GM19452 (cell line): ENCODE measurements at regions not wholly inside any gene's neighbourhood (a gene's known extent, or its start where the extent isn't known, plus 50 kb on each side); places are given as distances from the start of the nearest gene placed in this dataset.

Experiments
- ATAC-seq: cut with Tn5 transposase; IDR thresholded peaks from one replicate; pipeline ENCODE4 v1.9.1; 2021; ENCODE audit not compliant: unreplicated experiment

DNA sequence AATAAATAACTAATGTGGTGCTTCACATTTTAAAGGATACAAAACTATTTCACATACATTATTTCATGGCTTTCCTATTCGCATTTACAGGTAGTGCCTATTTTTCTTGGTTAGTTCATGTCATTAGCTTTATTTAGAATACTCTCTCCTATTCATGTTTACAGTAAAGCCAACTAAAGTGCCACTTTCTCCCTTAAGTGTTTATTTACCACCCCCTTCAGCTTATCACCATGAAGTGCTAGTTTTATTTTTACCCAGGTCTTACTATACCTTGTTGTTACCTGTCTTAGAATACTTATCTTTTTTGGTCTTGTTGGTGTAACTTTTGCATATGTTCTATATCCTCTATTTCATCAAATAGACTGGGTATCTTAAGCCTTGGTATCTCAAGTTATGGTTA is 715.2 kb upstream of the TENM4 start:
- ATAC-seq = no peak

DNA sequence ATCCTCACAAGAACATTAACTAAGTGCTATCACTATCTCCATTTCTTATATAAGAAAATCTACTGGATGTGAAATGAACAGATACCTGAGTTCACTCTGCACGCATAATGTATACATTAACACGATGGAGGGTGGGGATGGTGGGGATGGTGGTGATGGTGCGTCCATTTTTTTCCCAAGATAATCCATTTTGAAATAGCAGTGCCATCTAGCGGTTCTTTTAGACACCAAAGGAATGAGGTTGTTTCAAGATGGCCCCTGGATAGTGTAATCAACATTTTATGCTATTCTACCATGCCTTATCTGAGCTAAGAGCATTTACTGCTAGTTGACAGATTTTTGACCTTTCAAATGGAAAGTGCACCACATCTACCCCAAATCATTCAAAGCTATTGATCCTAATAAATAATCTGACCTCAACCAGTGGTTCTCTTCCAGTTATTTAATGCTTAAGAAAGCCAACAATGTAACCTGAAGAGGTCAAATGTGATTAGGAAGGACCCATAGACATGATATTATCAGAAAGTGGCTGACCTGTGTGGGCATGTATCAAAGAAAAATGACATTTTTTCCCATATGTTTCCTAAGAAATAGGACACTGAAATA is 714.7 kb upstream of the TENM4 start:
- ATAC-seq = no peak

DNA sequence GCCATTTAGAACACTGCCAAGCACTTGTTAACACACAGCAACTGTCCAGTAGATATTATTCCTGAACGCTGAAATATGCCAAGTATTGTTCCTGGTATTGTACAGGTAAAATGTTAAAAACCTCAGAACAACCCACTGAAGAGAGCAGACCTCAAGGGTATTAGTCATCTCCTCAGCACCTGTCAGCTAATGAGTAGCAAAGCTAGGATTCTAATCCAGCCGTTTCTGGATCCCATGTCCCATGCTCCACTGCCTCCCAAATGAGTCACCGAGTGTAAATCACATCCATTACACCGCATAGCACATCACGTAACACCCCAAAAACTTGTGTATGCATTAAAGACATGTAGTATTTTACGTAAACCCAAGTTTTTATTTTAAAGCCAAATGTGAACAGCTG is 705.4 kb upstream of the TENM4 start:
- ATAC-seq = no peak

DNA sequence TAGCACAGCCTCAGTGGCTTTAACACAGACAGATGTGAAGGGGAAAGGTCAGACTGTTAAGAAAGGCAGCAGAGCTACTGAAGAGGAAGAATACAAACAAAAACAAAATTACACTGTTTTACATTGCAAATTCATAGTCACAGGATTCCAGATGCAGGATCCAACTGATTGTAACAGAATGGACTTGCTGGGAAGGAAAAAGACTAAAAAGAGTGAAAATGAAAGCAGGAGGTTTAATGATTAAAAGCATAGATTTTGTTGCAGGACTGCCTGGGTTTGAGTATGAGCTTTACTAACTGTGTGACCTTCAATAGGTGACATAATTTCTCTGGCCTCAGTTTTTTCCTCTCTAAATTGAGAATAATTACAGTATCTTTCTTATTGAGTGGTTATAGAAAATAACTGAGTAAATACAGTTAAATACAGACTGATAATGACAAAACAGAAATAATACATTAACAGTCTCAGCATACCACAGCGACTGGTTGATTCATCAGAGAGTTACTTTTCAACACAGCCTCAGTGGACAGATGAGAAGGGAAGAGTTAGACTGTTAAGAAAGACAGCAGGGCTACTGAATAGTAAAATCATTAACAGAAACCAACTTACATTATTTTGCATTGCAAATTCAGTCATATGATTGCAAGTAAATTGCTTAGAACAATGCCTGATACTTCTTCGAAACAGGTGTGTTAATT is 704.2 kb upstream of the TENM4 start:
- ATAC-seq = peak; percentile 58

DNA sequence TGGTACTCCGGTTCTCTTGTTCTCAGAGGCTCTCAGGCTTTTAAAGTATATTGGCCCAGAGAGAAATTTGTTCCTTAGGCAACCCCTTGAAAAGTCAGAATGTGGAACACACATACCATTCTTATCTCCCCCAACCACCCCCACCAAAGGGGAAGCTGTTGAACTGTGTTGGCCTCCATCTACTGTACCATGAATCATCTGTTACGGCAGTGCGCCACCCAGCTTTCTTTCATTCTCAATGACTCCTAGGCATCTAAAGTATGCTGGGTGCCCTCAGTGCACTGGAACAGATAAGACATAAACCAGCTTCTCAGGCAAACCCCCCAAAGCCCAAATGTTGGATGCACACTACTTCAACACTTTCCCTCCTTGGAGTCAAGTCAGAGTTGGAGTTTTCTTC is 696.2 kb upstream of the TENM4 start:
- ATAC-seq = no peak

DNA sequence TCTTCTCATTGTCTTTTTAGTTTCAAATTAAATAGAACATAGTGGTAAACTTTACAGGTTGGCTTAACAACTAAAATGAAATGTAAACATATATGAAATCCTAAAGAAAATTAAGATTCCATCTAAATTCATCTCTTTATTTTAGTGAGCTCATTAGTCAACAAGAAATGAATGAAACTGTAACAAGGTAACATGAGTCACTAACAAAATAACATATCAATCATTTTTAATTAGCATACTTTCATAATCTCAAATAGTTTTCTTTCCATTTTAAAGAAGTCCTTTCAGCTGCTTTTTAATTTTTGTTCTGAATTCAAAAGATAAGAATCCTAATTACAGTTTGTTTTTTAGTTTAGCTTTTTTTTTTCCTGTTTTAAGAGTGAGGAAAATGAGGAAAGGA is 688.6 kb upstream of the TENM4 start:
- no peak for ATAC-seq

DNA sequence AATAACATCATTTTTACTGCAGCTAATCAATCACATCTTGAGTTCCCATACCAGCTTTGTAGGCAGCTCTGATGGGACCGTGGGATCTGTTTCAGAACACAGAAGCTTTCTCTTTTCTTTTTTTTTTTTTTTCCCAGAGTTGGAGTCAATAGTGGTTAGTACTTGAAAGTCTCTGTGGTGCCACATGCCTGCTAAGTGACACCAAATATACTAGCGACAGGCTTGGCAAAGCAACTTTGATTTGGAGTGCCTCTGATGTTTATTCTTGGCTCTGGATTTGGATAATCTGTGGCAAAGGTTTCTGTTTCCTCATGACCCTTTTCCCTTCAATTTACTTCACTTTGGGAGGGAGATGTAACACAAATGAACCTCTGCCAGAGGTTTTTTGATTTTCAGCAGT is 681.4 kb upstream of the TENM4 start:
- ATAC-seq = no peak

DNA sequence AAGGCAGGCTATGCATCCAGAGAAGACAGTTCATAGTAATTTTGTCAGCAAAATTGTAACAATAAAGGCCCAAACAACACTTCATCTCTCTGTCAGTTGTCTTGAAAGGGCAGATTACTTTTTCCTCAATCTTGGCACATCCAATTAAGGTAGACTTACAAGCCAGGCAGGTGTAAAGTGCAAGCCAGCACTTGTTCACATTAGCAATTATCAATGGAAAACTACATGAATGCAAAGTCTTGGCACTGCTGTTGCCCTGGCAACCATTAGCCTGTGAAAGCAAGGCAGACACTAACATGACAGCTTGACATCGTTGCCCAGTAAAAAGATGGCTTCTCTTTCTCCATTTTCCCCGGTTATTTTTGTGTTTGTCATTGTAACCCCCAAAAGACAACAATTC is 677.2 kb upstream of the TENM4 start:
- no peak for ATAC-seq

DNA sequence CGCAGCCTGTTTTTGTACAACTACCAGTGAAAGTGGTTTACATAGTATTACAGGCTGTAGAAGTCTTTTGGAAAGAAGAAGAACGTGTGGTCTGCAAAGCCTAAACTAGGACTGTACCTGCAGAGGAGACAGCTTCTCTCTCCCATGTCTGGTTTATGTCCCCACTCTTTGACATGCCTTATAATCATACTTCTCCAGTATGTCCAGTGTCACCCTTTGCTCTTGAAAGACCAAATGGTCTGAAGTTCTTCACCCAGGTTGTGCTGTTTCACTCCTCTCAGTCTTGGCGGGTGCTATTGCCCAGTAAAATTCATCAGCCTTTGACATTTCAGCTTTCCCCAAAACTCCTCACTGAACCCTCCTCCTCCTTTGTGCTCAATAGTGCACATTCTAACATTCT is 676.0 kb upstream of the TENM4 start:
- ATAC-seq = no peak

DNA sequence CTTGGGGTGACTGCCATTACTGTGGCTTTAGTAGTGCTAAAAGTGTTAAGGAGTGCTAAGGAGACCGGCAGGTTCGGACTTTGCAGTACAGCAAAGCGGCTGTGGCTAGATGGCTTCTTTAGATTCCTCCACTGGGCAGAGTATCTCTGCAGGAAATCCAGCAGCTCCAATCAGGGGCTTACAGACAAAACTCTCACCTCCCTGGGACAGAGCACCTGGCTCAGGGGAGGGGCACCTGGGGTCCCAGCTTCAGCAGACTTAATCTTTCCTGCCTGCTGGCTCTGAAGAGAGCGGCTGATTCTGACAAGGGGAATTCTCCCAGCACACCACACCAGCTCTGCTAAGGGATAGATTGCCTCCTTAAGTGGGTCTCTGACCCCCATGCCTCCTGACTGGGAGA is 668.8 kb upstream of the TENM4 start:
- no peak for ATAC-seq

DNA sequence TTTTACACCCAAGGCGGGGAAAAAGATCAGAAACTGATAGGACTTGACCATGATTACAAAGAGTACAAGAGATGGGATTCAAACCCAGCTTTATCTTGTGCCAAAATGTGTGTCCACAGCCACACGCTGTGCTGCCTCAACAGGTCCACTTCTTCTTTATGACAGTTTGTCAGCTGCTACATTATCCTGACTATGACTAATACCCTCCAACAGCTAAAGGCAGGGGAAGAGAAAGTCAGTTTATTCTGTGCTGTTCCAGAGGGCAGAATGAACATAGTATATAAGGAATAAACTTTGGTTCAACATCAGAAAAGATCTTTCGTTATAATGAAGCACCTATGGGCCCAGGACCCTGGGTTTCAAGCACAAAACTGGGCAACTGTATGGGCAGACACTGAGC is 668.2 kb upstream of the TENM4 start:
- no peak for ATAC-seq

DNA sequence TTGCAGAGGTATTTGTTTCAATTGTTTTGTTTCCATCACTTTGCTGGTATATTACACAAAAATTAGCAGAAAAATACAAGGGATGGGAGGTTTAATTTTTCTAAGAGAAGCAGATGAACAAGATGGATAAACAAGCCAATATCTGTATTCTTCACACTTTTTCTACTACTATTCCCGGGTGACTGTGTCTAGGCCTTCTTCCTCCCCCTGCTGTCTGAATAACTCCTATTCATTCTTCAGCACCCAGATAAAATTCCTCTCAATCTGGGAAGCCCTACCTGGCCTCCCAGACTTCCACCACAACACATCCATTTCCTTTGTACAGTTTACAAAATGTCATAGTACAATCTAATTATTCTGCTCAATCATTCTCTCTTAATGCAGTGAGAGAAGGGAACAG is 666.6 kb upstream of the TENM4 start:
- ATAC-seq = no peak

DNA sequence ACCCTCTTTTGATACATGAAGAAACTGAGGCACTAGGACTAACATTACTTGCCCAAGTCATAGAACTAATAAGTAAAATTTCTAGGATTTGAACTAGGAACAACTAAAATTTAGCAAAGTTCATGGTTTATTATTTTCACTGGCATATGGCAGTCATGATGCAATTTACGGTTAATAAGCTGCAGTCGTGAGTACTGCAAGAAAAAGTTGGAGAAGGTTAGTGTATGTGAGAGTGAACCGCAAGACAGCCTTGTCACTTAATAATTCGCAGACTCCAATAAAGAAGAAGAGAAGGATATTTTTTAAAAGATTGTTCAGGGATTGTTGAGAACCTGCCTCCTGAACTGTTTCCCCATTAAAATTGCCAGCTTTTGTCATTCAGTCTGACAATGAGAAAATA is 663.4 kb upstream of the TENM4 start:
- ATAC-seq = no peak

DNA sequence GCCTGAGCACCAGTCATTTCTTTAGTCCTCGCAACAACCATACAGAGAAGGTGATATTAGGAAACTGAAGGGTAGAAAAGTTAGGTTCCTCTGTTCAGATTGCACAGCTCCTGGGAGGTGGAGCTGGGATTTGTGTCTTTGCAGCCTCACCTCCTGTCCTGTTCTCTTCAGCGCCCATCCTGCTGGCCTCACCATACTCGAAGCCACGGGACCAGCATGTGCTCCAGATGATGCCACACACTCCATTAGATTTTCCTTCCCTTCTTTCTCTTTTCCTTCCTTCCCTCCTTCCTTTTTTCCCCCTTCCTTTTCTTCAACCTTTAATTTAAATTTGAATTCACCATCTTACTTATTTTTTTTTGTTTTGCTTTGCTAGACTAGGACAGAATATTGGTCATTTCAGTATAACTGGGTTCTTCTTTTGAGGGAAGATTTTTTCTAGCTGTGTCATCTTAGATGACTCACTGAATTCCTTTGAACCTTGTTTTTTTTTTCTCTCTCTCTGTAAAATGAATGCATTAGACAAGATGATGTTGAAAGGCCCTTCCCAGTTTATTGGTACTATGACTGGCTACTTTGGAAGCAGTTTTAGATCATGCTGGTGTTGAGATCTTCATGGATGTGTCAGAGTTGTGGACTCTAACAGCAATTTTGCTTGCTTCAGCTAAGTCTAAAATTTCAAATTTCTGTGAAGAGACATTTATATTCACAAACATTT is 662.5 kb upstream of the TENM4 start:
- ATAC-seq = no peak

DNA sequence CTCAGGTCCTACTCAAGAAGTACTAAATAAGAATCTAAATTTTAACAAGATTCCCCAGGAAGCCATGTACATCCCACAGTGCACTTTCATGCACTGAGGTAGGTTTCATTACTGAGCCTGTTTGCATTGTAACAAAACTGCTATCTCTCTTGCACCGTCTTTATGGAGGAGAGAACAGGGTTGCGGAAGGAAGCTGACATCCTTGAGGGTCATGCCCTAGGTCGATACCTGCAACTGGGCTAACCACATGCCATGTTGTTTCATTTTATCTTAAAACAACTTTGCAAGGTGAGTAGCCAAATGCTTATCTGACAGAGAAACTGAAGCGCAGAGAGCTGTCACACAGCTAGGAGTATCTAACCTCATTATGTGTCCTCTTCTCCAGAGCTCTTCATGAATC is 656.3 kb upstream of the TENM4 start:
- ATAC-seq = no peak

DNA sequence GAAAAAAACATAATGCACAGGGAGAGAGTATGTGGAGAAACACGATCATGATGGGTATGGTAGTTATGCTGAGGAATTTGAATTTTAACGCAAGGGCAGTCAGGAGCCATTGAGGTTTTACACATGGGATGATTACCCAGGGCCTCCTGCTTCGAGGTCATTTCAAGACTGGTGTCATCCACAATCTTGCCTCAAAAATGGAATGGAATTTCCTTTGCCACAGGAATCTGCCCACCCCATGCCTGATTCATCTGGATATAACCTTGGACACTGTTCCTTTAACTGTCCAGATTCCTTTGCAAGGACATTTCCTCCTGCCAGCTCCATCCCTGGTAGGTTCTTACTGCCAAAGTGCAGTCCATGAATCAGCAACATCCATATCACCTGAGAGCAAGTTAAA is 655.9 kb upstream of the TENM4 start:
- no peak for ATAC-seq

DNA sequence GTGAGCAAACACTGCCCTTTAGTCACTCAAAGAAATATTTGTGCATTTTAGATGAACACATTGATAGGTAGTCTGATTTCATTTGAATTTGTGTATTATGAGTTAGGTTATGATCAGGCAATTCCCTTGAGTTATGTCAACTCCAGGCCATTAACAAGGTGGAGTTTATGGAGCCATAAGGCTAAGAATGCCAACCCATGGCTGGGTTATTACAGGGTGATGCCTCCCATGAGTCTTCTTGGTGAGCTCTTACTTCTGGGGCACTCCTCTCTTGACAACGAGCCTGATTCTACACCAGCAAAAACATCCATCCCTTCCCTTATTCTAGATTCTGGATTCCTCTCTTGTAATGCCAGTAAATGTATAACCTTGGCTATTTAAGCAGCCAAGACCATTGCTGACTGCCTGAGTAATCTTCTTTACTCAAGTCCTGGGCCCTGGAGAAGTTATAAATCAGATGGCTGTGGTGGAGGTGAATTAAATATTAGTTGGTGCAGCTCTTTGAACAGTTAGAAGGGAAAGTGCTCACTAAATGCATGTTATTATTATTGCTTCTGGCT is 645.7 kb upstream of the TENM4 start:
- no peak for ATAC-seq

DNA sequence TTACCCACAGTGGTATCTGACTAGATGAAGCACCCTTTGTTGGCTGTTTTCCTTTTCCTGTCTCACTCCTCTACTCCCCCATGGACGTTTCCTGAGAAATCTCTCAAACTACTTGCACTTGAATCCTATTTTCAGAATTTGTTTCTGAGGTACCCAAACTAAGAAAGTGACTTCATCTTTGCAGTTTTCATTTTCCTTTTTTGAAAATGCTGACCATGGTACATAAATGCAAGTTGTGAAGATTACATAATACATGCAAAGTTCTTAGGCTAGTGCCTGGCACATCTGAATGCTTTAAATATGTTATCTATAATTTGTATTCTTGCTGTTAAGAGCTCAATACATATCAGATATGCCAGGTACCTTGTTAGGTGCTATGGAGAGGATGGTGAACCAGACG is 644.7 kb upstream of the TENM4 start:
- ATAC-seq = no peak

DNA sequence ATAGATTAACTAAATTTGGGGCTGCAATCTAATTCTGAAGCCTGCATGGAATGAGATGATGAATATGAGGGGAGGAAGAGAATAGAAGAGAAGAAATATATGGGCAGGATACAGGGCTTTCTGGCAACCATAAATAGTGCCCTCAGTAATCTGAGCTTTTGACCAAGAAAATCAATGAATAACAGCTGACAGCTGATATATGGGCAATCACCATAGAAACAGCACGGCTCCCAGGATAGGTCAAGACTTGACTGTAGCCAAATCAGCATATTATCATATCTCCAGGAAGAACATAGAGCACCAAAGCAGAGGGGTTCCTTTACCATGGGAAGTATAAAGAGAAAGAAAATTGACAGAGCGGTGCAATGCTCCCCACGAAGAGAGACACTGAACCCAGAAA is 643.8 kb upstream of the TENM4 start:
- ATAC-seq = no peak

DNA sequence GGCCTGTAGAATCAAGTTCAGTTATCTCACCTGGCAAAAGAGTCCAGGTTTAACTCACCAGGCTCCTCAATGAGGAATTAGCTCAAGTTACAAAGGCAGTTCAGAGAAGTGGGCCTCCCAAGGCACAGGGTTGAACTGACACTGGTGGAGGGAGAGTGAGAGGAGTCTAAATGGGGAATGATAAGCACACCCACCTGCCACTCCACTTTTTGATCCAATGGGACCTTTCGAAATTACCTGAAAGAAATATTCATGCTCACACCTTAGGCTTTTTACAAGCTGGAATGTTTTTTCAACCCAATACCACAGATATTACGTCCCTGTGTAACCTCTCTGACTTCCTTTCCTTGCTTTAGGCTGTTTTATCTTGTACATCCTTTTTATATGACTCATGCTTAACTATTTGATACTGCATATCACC is 642.7 kb upstream of the TENM4 start:
- no peak for ATAC-seq

DNA sequence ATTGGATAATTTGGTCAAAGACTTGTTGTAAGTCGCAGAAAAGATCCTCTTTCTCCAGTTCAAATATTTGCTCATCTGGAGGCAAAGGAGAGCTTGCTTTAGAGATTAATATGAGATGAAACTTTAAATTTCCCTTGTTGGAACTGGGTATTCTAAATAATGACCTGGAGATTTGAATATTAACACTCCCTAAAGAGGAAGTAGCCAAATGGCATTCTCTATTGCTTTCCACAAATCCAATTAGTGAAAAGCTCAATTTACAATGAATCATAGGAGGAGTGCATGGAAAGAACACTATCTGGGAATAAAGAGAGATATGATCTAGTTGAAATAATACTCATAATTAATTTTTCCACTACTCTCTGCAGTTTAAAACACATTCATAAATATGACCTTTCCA is 641.6 kb upstream of the TENM4 start:
- no peak for ATAC-seq

DNA sequence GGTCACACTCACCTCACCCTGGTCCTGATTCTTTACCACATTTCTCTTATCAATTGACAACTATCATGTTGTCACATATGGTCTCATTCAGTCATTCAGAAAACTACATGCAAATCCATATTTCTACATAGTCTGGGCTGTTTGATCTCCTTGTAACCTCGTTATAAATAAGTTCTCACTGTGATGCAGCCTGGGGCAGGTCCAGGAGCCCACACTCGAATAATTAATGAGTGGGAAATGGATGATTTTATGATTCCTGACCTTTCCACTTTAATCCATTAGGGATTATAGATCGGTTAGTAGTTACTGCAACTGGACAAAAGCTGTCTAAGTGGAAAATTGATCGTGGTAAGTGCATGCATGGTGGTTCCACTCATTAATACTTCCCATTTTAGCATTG is 636.3 kb upstream of the TENM4 start:
- no peak for ATAC-seq
